ENCODE measurements at regions not wholly inside any gene's neighbourhood (a gene's known extent, or its start where the extent isn't known, plus 50 kb on each side); places are given as distances from the start of the nearest gene placed in this dataset.
"Not testable (repeated sequence)": the region's sequence is repeated elsewhere in the genome, so short reads cannot be mapped to it uniquely, and the experiment has no call there.

GRCh38 chr6:85078058-85078457 lies 313.7 kb upstream of the TBX18 start:
- Mint-ChIP-seq H3K27me3 (ENCODE audit: low read depth) (no peaks in the 10 kb centered on the region), H3K4me1 (no peaks in the 10 kb centered on the region), H3K27ac (no peak overlapping the region), H3K9me3 (no peaks in the 10 kb centered on the region), H3K36me3 (ENCODE audit: low read depth) (no peaks in the 10 kb centered on the region), H3K4me3 (no peak overlapping the region)
- TF ChIP-seq, protein P1, sequence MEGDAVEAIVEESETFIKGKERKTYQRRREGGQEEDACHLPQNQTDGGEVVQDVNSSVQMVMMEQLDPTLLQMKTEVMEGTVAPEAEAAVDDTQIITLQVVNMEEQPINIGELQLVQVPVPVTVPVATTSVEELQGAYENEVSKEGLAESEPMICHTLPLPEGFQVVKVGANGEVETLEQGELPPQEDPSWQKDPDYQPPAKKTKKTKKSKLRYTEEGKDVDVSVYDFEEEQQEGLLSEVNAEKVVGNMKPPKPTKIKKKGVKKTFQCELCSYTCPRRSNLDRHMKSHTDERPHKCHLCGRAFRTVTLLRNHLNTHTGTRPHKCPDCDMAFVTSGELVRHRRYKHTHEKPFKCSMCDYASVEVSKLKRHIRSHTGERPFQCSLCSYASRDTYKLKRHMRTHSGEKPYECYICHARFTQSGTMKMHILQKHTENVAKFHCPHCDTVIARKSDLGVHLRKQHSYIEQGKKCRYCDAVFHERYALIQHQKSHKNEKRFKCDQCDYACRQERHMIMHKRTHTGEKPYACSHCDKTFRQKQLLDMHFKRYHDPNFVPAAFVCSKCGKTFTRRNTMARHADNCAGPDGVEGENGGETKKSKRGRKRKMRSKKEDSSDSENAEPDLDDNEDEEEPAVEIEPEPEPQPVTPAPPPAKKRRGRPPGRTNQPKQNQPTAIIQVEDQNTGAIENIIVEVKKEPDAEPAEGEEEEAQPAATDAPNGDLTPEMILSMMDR (IDR thresholded peaks at IDR 0.05; ENCODE audit: unreplicated experiment in 3 of 3) = no peak

DNA sequence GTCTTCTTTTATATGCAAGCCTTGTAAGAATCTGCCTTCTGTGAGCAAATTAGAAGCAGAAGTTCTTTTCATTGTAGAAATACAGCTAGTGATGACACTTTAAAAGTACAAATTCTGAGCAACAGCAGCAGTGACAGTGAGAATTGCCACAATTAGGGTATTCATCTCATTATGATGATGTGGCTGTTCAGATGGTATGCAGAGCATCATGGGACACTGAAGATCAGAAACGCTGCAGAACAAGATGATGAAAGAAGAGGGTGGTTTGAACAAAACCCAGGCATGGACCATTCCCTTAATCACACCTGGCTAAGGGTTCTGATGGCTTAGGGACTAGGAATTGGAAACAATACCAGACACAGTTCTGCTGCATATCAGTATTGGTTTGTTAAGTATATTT lies 312.7 kb upstream of the TBX18 start:
- TF ChIP-seq, protein P1 (IDR thresholded peaks at IDR 0.05; ENCODE audit: unreplicated experiment in 3 of 3) = no peak
- Mint-ChIP-seq H3K27me3 (ENCODE audit: low read depth) (no peaks in the 10 kb centered on the region), H3K27ac (no peak overlapping the region), H3K9me3 (no peaks in the 10 kb centered on the region), H3K4me1 (no peaks in the 10 kb centered on the region), H3K36me3 (ENCODE audit: low read depth) (no peaks in the 10 kb centered on the region), H3K4me3 (no peak overlapping the region)

DNA sequence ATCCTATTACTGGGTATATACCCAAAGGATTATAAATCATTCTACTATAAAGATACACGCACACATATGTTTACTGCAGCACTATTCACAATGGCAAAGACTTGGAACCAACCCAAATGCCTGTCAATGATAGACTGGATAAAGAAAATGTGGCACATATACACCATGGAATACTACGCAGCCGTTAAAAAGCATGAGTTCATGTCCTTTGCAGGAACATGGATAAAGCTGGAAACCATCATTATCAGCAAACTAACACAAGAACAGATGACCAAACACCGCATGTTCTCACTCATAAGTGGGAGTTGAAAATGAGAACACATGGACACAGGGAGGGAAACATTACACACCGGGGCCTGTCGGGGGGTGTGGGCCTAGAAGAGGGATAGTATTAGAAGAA lies 307.4 kb upstream of the TBX18 start:
- H3K27me3 Mint-ChIP-seq (ENCODE audit: low read depth) = not testable (repeated sequence)

GRCh38 chr6:85069577-85069976 lies 305.2 kb upstream of the TBX18 start:
- Mint-ChIP-seq H3K4me3 (no peak overlapping the region), H3K4me1 (no peaks in the 10 kb centered on the region), H3K27me3 (ENCODE audit: low read depth) (no peaks in the 10 kb centered on the region), H3K9me3 (peaks cover 4% of the 10 kb centered on the region), H3K27ac (no peak overlapping the region), H3K36me3 (ENCODE audit: low read depth) (no peaks in the 10 kb centered on the region)
- TF ChIP-seq, protein P1 (IDR thresholded peaks at IDR 0.05; ENCODE audit: unreplicated experiment in 3 of 3) = no peak

More for the DNA sequence above, 307.4 kb upstream of the TBX18 start:
- not testable (repeated sequence) for H3K4me3 Mint-ChIP-seq; H3K27ac Mint-ChIP-seq; H3K4me1 Mint-ChIP-seq; H3K9me3 Mint-ChIP-seq; H3K36me3 Mint-ChIP-seq (ENCODE audit: low read depth)

- Mint-ChIP-seq H3K36me3 (ENCODE audit: low read depth) (no peaks in the 10 kb centered on the region), H3K27ac (no peak overlapping the region)
Observed at GRCh38 chr6:85068221-85068620, 303.8 kb upstream of the TBX18 start.

DNA sequence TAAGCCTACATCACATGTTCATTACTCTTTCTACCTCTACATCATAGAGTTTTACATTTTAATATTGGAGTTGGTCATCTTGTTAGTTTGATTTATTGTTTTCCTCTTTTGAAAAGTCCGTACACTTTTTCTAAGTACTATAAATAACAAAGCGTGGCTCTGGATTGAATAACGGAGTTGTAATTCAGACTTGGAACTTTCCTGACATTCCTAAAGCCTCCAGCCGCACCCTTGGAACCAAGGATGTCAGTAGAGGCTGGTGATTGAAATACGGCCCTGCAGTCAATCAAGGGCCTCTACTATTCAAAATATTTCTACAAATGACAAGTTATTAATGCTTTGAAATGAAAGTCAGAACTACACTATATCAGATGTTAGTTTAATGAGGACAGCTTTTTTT lies 301.9 kb upstream of the TBX18 start:
- TF ChIP-seq, protein P1 (IDR thresholded peaks at IDR 0.05; ENCODE audit: unreplicated experiment in 3 of 3) = no peak
- no peaks in the 10 kb centered on the region for H3K27me3 Mint-ChIP-seq (ENCODE audit: low read depth)
- no peak overlapping the region for H3K4me3 Mint-ChIP-seq
- no peaks in the 10 kb centered on the region for H3K4me1 Mint-ChIP-seq
- H3K27ac Mint-ChIP-seq = no peak overlapping the region
- H3K36me3 Mint-ChIP-seq (ENCODE audit: low read depth) = no peaks in the 10 kb centered on the region
- H3K9me3 Mint-ChIP-seq = peaks cover 4% of the 10 kb centered on the region

More at GRCh38 chr6:85068221-85068620, 303.8 kb upstream of the TBX18 start:
- H3K4me3 Mint-ChIP-seq = no peak overlapping the region
- no peaks in the 10 kb centered on the region for H3K27me3 Mint-ChIP-seq (ENCODE audit: low read depth)
- H3K4me1 Mint-ChIP-seq = no peaks in the 10 kb centered on the region
- TF ChIP-seq, protein P1 (IDR thresholded peaks at IDR 0.05; ENCODE audit: unreplicated experiment in 3 of 3) = no peak
- peaks cover 4% of the 10 kb centered on the region for H3K9me3 Mint-ChIP-seq

All from nephron (organoid).